Nephron progenitor cell (in vitro differentiated cells): ENCODE measurements at regions not wholly inside any gene's neighbourhood (a gene's known extent, or its start where the extent isn't known, plus 50 kb on each side); places are given as distances from the start of the nearest gene placed in this dataset.

Source experiments
- DNase-seq: peaks from one replicate; pipeline ENCODE4 v3.0.0; 2021
- H3K27ac Mint-ChIP-seq: 2 replicates; pipeline ENCODE4 v1.8.0; 2021; ENCODE audit warnings: mild to moderate bottlenecking, moderate library complexity, mixed read lengths
- H3K27me3 Mint-ChIP-seq: 2 replicates; pipeline ENCODE4 v1.8.0; 2021; ENCODE audit warnings: mild to moderate bottlenecking, low read depth, mixed read lengths; ENCODE audit not compliant: poor library complexity
- H3K36me3 Mint-ChIP-seq: 2 replicates; pipeline ENCODE4 v1.8.0; 2021; ENCODE audit warnings: low read depth, mixed read lengths
- H3K4me1 Mint-ChIP-seq: 2 replicates; pipeline ENCODE4 v1.8.0; 2021; ENCODE audit warnings: mixed read lengths
- H3K4me3 Mint-ChIP-seq: 2 replicates; pipeline ENCODE4 v1.8.0; 2021; ENCODE audit warnings: mild to moderate bottlenecking, moderate library complexity, mixed read lengths
- H3K9me3 Mint-ChIP-seq: 2 replicates; pipeline ENCODE4 v1.8.0; 2021; ENCODE audit warnings: mild to moderate bottlenecking, moderate library complexity, mixed read lengths
- CTCF ChIP-seq: fragments of 200-600 bp; sonication (generic); IDR thresholded peaks from 2 replicates; pipeline ENCODE4 v1.5.0; 2021; ENCODE audit warnings: antibody characterized with exemption

- no peak for TF ChIP-seq CTCF
- H3K9me3 Mint-ChIP-seq: peaks cover 22% of the 10 kb centered on the region
- H3K4me3 Mint-ChIP-seq: no peak overlapping the region
- peaks cover 2% of the 10 kb centered on the region for H3K27me3 Mint-ChIP-seq
- no peak for DNase-seq
- no peak overlapping the region for H3K27ac Mint-ChIP-seq
- peaks cover under 1% of the 10 kb centered on the region for H3K36me3 Mint-ChIP-seq
- H3K4me1 Mint-ChIP-seq: peaks cover 28% of the 10 kb centered on the region
Observed at GRCh38 chr2:236887531-236887930, 198.2 kb upstream of the COPS8 start.

- TF ChIP-seq CTCF: no peak
- Mint-ChIP-seq H3K27me3 (peaks cover 2% of the 10 kb centered on the region), H3K27ac (no peak overlapping the region), H3K36me3 (no peaks in the 10 kb centered on the region), H3K4me3 (no peak overlapping the region), H3K4me1 (peaks cover 28% of the 10 kb centered on the region), H3K9me3 (peaks cover 18% of the 10 kb centered on the region)
- no peak for DNase-seq
Observed at GRCh38 chr2:236887953-236888793, 197.5 kb upstream of the COPS8 start.

DNA sequence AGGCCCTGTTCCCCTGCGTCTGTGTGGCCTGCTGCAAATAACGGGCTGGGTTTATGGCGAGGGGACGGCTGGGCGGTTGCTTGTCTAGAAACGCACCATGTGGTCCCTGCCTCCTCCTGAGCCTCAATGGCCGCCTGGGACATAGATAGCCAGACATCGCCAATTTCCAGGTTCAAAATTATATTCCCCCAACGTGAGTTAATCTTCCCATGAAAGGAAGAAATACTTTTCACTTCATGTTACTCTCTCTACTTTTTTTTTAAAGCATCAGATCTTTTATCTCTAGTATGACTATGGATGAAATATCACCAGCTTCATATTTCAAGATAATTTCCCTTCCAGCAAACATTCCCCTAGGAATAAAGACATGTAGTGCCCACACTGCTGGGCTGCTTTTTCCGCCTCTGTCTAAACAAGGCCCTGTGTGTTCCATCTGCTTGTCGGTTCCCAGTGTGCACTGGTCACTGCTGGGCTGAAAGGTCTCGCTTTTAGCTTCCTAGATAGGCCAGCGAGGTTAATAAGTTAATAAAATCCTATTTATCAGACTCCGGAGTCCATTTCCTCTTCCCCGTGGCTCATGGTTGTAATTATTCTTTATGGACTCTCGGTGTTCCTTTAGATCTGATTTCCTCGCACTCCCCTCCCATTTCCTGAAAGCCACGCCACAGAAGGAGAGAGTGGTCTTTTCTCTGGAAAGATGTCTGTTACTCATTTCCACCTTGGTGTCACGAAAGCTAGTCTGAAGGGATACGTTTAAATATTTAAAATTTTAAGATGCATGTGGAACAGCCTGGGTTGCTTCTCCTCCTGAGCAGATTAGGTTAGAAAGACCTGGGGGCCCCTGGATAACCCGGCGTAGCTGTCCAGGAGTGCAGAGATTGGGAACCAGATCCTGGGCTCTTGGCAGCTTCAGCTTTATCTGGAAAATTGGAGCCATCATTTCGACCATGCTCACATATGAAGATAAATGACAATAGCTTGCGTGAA, 196.6 kb upstream of the COPS8 start:
- H3K27me3 Mint-ChIP-seq: peaks cover 2% of the 10 kb centered on the region

DNA sequence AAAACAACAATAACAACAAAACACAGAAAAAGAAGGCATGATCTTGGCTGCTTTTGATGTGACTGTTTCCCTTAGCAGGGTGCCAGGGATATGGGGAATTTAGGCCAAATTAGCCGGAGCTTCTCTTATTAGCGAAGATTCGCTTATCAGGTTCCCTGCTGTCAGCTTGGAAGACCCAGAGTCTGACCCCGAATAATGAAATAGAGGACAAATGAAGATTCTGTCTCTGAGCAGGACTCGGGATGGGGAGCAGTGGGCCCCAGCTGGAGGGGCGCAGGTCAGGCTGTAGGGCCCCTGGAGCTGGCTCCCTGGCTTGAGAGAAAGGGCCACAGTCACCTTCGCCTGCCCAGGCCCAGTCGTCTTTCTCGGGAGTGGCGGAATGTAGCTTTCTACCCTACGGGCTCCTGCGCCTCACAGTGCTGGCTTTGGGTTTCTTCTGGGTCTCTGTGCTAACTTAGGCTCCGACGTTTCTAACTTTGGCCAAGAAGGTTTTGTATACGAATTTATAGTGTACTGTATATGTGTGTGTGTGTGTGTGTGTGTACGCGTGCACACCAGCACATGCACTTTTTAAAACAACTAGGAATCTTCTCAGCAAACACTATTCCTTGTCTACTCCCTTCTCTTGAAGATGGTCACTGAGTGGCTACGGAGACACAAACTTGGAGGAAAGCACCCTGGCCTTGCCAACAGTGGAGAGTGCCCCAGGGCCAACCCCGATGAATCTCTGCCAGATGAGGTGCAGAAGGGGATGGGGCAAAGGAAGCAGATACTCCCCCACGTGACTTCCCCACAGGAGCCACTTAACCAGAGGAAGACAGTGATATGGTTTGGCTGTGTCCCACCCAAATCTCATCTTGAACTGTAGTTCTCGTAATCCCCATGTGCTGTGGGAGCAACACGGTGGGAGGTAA, 195.6 kb upstream of the COPS8 start:
- peaks cover 28% of the 10 kb centered on the region for H3K4me1 Mint-ChIP-seq
- DNase-seq: no peak

More for the DNA sequence above, 196.6 kb upstream of the COPS8 start:
- Mint-ChIP-seq H3K27ac (peak overlapping the region; percentile 18), H3K4me1 (peaks cover 28% of the 10 kb centered on the region), H3K36me3 (no peaks in the 10 kb centered on the region), H3K9me3 (peaks cover 12% of the 10 kb centered on the region), H3K4me3 (no peak overlapping the region)
- no peak for TF ChIP-seq CTCF
- no peak for DNase-seq

More for the DNA sequence above, 195.6 kb upstream of the COPS8 start:
- peaks cover 2% of the 10 kb centered on the region for H3K27me3 Mint-ChIP-seq
- H3K4me3 Mint-ChIP-seq: no peak overlapping the region
- peaks cover 9% of the 10 kb centered on the region for H3K9me3 Mint-ChIP-seq
- H3K36me3 Mint-ChIP-seq: no peaks in the 10 kb centered on the region
- H3K27ac Mint-ChIP-seq: no peak overlapping the region
- TF ChIP-seq CTCF: no peak
